GM23338 (cell line): ENCODE measurements at regions not wholly inside any gene's neighbourhood (a gene's known extent, or its start where the extent isn't known, plus 50 kb on each side); places are given as distances from the start of the nearest gene placed in this dataset.
A peak's percentile ranks its signal among the peaks of the same experiment; 100 is the strongest.

Source experiments
- ATAC-seq: fragments of 200-7000 bp; cut with Tn5 transposase; 3 replicates; pipeline ENCODE4 v1.9.1; 2020
- DNase-seq: peaks from one replicate; pipeline ENCODE4 v3.0.0-alpha.2; 2015; ENCODE audit warnings: low spot score
- H2AFZ ChIP-seq: fragments of 200-600 bp; sonication (generic); 2 replicates; pipeline ENCODE4 v1.8.0; 2016; ENCODE audit warnings: antibody characterized with exemption, mild to moderate bottlenecking, moderate library complexity
- H3F3A ChIP-seq: fragments of 200-600 bp; sonication (generic); replicated peaks from 2 replicates; pipeline ENCODE4 v1.8.0; 2017; ENCODE audit warnings: antibody characterized with exemption, mixed run types, low read depth
- H3K27ac ChIP-seq: fragments of 200-600 bp; sonication (generic); 2 replicates; pipeline ENCODE4 v1.6.1; 2016; ENCODE audit warnings: low read depth
- H3K27me3 ChIP-seq: fragments of 200-600 bp; sonication (generic); 2 replicates; pipeline ENCODE4 v1.8.0; 2016; ENCODE audit warnings: mild to moderate bottlenecking, mixed run types, moderate library complexity; ENCODE audit not compliant: insufficient read depth
- H3K36me3 ChIP-seq: fragments of 200-600 bp; sonication (generic); 2 replicates; pipeline ENCODE4 v1.8.0; 2016; ENCODE audit warnings: mild to moderate bottlenecking; ENCODE audit not compliant: insufficient read depth
- H3K4me1 ChIP-seq: fragments of 200-600 bp; sonication (generic); 2 replicates; pipeline ENCODE4 v1.8.0; 2016; ENCODE audit warnings: mild to moderate bottlenecking, moderate library complexity; ENCODE audit not compliant: insufficient read depth
- H3K4me2 ChIP-seq: fragments of 200-600 bp; sonication (generic); 2 replicates; pipeline ENCODE4 v1.7.1; 2017; ENCODE audit warnings: mixed run types
- H3K4me3 ChIP-seq: fragments of 200-600 bp; sonication (generic); 2 replicates; pipeline ENCODE4 v1.6.1; 2016; ENCODE audit warnings: mixed run types
- H3K79me2 ChIP-seq: fragments of 200-600 bp; sonication (generic); replicated peaks from 2 replicates; pipeline ENCODE4 v1.8.0; 2017; ENCODE audit warnings: mild to moderate bottlenecking; ENCODE audit not compliant: insufficient read depth
- H3K9me2 ChIP-seq: fragments of 200-600 bp; sonication (generic); 2 replicates; pipeline ENCODE4 v1.8.0; 2017; ENCODE audit not compliant: insufficient read depth
- H4K20me1 ChIP-seq: fragments of 200-600 bp; sonication (generic); replicated peaks from 2 replicates; pipeline ENCODE4 v1.8.0; 2017; ENCODE audit warnings: mild to moderate bottlenecking; ENCODE audit not compliant: insufficient read depth
- H3K27ac Mint-ChIP-seq: 2 replicates; pipeline ENCODE4 v1.8.0; 2020; ENCODE audit warnings: inconsistent platforms, mild to moderate bottlenecking, moderate library complexity, mixed read lengths
- H3K27me3 Mint-ChIP-seq: 3 replicates; pipeline ENCODE4 v1.8.0; 2022; ENCODE audit warnings: low read depth, mild to moderate bottlenecking, moderate library complexity, mixed read lengths, inconsistent platforms; ENCODE audit not compliant: insufficient read depth, poor library complexity
- H3K36me3 Mint-ChIP-seq: 3 replicates; pipeline ENCODE4 v1.8.0; 2021; ENCODE audit warnings: low read depth, mild to moderate bottlenecking, inconsistent platforms, moderate library complexity, mixed read lengths
- H3K4me1 Mint-ChIP-seq: 3 replicates; pipeline ENCODE4 v1.8.0; 2020; ENCODE audit warnings: mild to moderate bottlenecking, inconsistent platforms, mixed read lengths
- H3K4me3 Mint-ChIP-seq: 3 replicates; pipeline ENCODE4 v1.8.0; 2021; ENCODE audit warnings: moderate library complexity, mild to moderate bottlenecking, inconsistent platforms, mixed read lengths
- H3K9me3 Mint-ChIP-seq: 3 replicates; pipeline ENCODE4 v1.8.0; 2020; ENCODE audit warnings: moderate library complexity, mild to moderate bottlenecking, inconsistent platforms, mixed read lengths
- CREB1 ChIP-seq: fragments of 250-450 bp; sonication (Bioruptor Pico); IDR thresholded peaks from 2 replicates; pipeline ENCODE4 v1.5.0; 2020; ENCODE audit warnings: low read depth, mild to moderate bottlenecking, moderate library complexity
- CTCF ChIP-seq, 2 experiments: fragments of 200-600 bp in 1 of 2; sonication (generic) in 1 of 2; conservative IDR thresholded peaks; 2 replicates each; pipeline versions ENCODE4 v1.5.1 to v1.6.1; 2016 to 2017; ENCODE audit warnings: antibody characterized with exemption in 2 of 2, low read depth in 2 of 2, mild to moderate bottlenecking in 2 of 2, moderate library complexity in 1 of 2
- ETS1 ChIP-seq: IDR thresholded peaks from 2 replicates; pipeline ENCODE4 v1.6.1; 2016; ENCODE audit warnings: antibody characterized with exemption
- EZH2 ChIP-seq: fragments of 200-600 bp; sonication (generic); IDR thresholded peaks from one replicate; pipeline ENCODE4 v1.8.0; 2017; ENCODE audit warnings: antibody characterized with exemption, mild to moderate bottlenecking, low read depth; ENCODE audit not compliant: unreplicated experiment
- NANOG ChIP-seq: IDR thresholded peaks from 2 replicates; pipeline ENCODE4 v1.6.1; 2016; ENCODE audit warnings: antibody characterized with exemption, borderline replicate concordance
- POLR2AphosphoS5 ChIP-seq: IDR thresholded peaks from 2 replicates; pipeline ENCODE4 v1.6.1; 2016; ENCODE audit warnings: antibody characterized with exemption, low read depth
- ZNF114 ChIP-seq: fragments of 250-450 bp; sonication (Bioruptor Pico); IDR thresholded peaks from 2 replicates; pipeline ENCODE4 v1.5.0; 2020; ENCODE audit warnings: mild to moderate bottlenecking, moderate library complexity
- ZNF331 ChIP-seq: fragments of 250-450 bp; sonication (Bioruptor Pico); IDR thresholded peaks from 2 replicates; pipeline ENCODE4 v1.5.0; 2020; ENCODE audit warnings: low read depth, mild to moderate bottlenecking, moderate library complexity
- ZNF462 ChIP-seq: fragments of 250-450 bp; sonication (Bioruptor Pico); IDR thresholded peaks from 2 replicates; pipeline ENCODE4 v1.5.0; 2020; ENCODE audit warnings: mild to moderate bottlenecking, moderate library complexity

GRCh38 chr12:124510301-124510970 is 57.0 kb downstream of the NCOR2 start:
- Mint-ChIP-seq H3K9me3 (peaks cover 2% of the 10 kb centered on the region; the same call in 2 of the 3 replicates), H3K27me3 (peaks cover 18% of the 10 kb centered on the region), H3K36me3 (peaks cover 23% of the 10 kb centered on the region), H3K27ac (peak overlapping the region; percentile 94), H3K4me1 (peaks cover 83% of the 10 kb centered on the region), H3K4me3 (no peak overlapping the region; the same call in 2 of the 3 replicates)
- H4K20me1 ChIP-seq = peaks cover 6% of the 10 kb centered on the region
- H3K27ac ChIP-seq = peak overlapping the region; percentile 79; the same call in 1 of the 2 replicates
- H3K9me2 ChIP-seq = no peaks in the 10 kb centered on the region
- no peak overlapping the region for H3K4me3 ChIP-seq
- ATAC-seq = no peak
- peak in 1 of 2 experiments; percentile 67; a peak in 3 of 4 replicates for TF ChIP-seq CTCF (conservative IDR thresholded peaks at IDR 0.05; ENCODE audit: low read depth in 2 of 2)
- no peak for TF ChIP-seq POLR2AphosphoS5
- H3K36me3 ChIP-seq = no peaks in the 10 kb centered on the region
- H3K4me1 ChIP-seq = peaks cover 49% of the 10 kb centered on the region
- peaks cover 97% of the 10 kb centered on the region for H3K79me2 ChIP-seq
- peaks cover 8% of the 10 kb centered on the region for H3F3A ChIP-seq
- H3K27me3 ChIP-seq = no peaks in the 10 kb centered on the region
- DNase-seq = peak; percentile 51
- H2AFZ ChIP-seq = no peak overlapping the region
- H3K4me2 ChIP-seq = 0 out of 2 replicates have a peak overlapping the region, but pooled peaks have one; percentile 48

- Mint-ChIP-seq H3K4me3 (no peak overlapping the region), H3K9me3 (peaks cover 2% of the 10 kb centered on the region; the same call in 2 of the 3 replicates), H3K4me1 (peaks cover 82% of the 10 kb centered on the region), H3K36me3 (peaks cover 17% of the 10 kb centered on the region), H3K27me3 (peaks cover 15% of the 10 kb centered on the region), H3K27ac (peak overlapping the region; percentile 91)
- H3K27me3 ChIP-seq = no peaks in the 10 kb centered on the region
- no peak for DNase-seq
- H3F3A ChIP-seq = peaks cover 10% of the 10 kb centered on the region
- no peak; the same call in 2 of the 3 replicates for ATAC-seq
- H3K9me2 ChIP-seq = no peaks in the 10 kb centered on the region
- H3K36me3 ChIP-seq = no peaks in the 10 kb centered on the region
- H3K4me1 ChIP-seq = peaks cover 53% of the 10 kb centered on the region
- H3K4me3 ChIP-seq = no peak overlapping the region
- H3K27ac ChIP-seq = peak overlapping the region; percentile 79; the same call in 1 of the 2 replicates
- no peak overlapping the region for H2AFZ ChIP-seq
- H4K20me1 ChIP-seq = peaks cover 10% of the 10 kb centered on the region
- H3K79me2 ChIP-seq = peaks cover 97% of the 10 kb centered on the region
- 0 out of 2 replicates have a peak overlapping the region, but pooled peaks have one; percentile 48 for H3K4me2 ChIP-seq
- no peak for TF ChIP-seq POLR2AphosphoS5
- TF ChIP-seq ZNF462 (CRISPR knock-in tag) = no peak
- no peak for TF ChIP-seq ZNF331
- no peak for TF ChIP-seq EZH2
- TF ChIP-seq ETS1 = no peak
- no peak for TF ChIP-seq CREB1
- TF ChIP-seq ZNF114 = no peak
- no peak for TF ChIP-seq NANOG
These were observed 57.6 kb downstream of the NCOR2 start for GRCh38 chr12:124509676-124510300.
